Transverse colon (tissue), 4 donors: ENCODE measurements at regions not wholly inside any gene's neighbourhood (a gene's known extent, or its start where the extent isn't known, plus 50 kb on each side); places are given as distances from the start of the nearest gene placed in this dataset.

Experiments used
- DNase-seq: peaks from one replicate; pipeline ENCODE4 v3.0.0-alpha.2; 2019
- H3K27ac ChIP-seq, 4 donors: fragments of 200-600 bp; sonication (generic); 2 replicates each; pipeline ENCODE4 v1.5.1; 2016 to 2018; ENCODE audit warnings: inconsistent platforms in 4 of 4
- H3K27me3 ChIP-seq: fragments of 200-600 bp; sonication (generic); 2 replicates; pipeline ENCODE4 v1.5.1; 2017; ENCODE audit warnings: inconsistent platforms
- H3K36me3 ChIP-seq, 4 donors: fragments of 200-600 bp; sonication (generic); 2 replicates each; pipeline ENCODE4 v1.5.1; 2017 to 2019; ENCODE audit warnings: inconsistent platforms in 4 of 4
- H3K4me1 ChIP-seq, 4 donors: fragments of 200-600 bp; sonication (generic); 2 replicates each; pipeline ENCODE4 v1.5.1; 2017 to 2020; ENCODE audit warnings: inconsistent platforms in 4 of 4
- H3K4me3 ChIP-seq, 4 donors: fragments of 200-600 bp; sonication (generic); 1 replicate in 1 of 4; 2 replicates in 3 of 4; pipeline versions ENCODE4 v1.5.1 to v1.6.1; 2017 to 2019; ENCODE audit warnings: inconsistent platforms in 4 of 4
- H3K9me3 ChIP-seq, 2 donors: fragments of 200-600 bp; sonication (generic); 2 replicates each; pipeline ENCODE4 v1.5.1; 2017 to 2019; ENCODE audit warnings: inconsistent platforms in 2 of 2
- CTCF ChIP-seq, 5 experiments: fragments of 200-600 bp in 3 of 5; fragments of 450-650 bp in 2 of 5; sonication (generic) in 3 of 5; IDR thresholded peaks; 1 replicate in 2 of 5; 2 replicates in 3 of 5; pipeline ENCODE4 v1.5.1; 2016 to 2017; ENCODE audit warnings: antibody characterized with exemption in 5 of 5, inconsistent platforms in 3 of 5, mild to moderate bottlenecking in 2 of 5, moderate library complexity in 1 of 5
- EP300 ChIP-seq: sonication (generic); formaldehyde crosslinking; IDR thresholded peaks from one replicate; pipeline ENCODE4 v1.6.1; 2017; ENCODE audit warnings: antibody characterized with exemption, low read depth
- POLR2A ChIP-seq: fragments of 450-650 bp; IDR thresholded peaks from one replicate; pipeline ENCODE4 v1.6.1; 2016; ENCODE audit warnings: antibody characterized with exemption, mild to moderate bottlenecking, moderate library complexity
- POLR2AphosphoS5 ChIP-seq, 3 donors: sonication (generic); formaldehyde crosslinking; IDR thresholded peaks; one replicate each; pipeline ENCODE4 v1.6.1; 2016; ENCODE audit warnings: antibody characterized with exemption in 3 of 3
- WGBS, 2 donors: methylation state at CpG; one replicate each; pipeline ENCODE4 v1.1.5; 2018; ENCODE audit warnings: low coverage in 1 of 2; 5-methylcytosine and 5-hydroxymethylcytosine counted together
- in situ Hi-C, 4 donors: fragments of 200-750 bp; cut with MboI; loops; one replicate each; pipeline versions ENCODE4 v1.15.0 to v1.15.1; 2017; ENCODE audit warnings: low sequenced_read_pairs in 3 of 4, low pct_ligation_motif_present in 1 of 4, low pct_unique_long_range_greater_than_20kb in 1 of 4
- intact Hi-C: fragments of 100-400 bp; cut with DNase I; formaldehyde crosslinking; loops from one replicate; pipeline ENCODE4 v1.15.1; 2023; ENCODE audit warnings: low total_unique reads

DNA sequence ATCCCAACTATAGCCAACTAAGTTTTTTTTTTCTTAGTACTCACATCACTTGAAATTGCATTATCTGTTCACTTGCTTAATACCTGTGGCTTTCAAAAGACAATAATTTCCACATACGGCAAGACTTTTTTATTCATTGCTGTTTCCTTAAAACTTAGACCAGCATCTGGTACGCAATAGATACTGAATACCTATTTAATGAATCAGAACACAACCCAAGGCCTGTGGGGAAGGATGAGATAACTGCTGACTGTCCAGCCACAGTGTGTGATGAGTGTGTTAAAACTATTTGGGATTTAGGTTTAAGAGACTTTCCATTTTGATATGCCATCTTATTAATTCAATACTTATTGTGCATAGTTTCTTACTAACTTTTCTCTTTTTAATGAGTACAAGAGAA is 988.7 kb downstream of the NTRK3 start:
- H3K4me1 ChIP-seq = no peaks in the 10 kb centered on the region
- TF ChIP-seq EP300 (no peak), POLR2AphosphoS5 (IDR thresholded peaks at IDR 0.05) (no peak), CTCF (IDR thresholded peaks at IDR 0.05) (no peak), POLR2A (no peak)
- in situ Hi-C loops = no loop called here

GRCh38 chr15:87263871-87264270 is 992.7 kb downstream of the NTRK3 start:
- Histone ChIP-seq H3K9me3 (peaks cover 0 to 7% of the 10 kb centered on the region in 2 donors), H3K4me3 (no peak overlapping the region), H3K4me1 (no peaks in the 10 kb centered on the region), H3K36me3 (no peaks in the 10 kb centered on the region), H3K27me3 (no peaks in the 10 kb centered on the region), H3K27ac (no peak overlapping the region)
- no peak for DNase-seq
- 25 to 51% methylated on average over 2 of the region's 2 CpGs for WGBS, 2 donors
- in situ Hi-C loops (no loop called here), intact Hi-C loops (no loop called here)
- TF ChIP-seq POLR2AphosphoS5 (IDR thresholded peaks at IDR 0.05) (no peak), EP300 (no peak), POLR2A (no peak)

More for the DNA sequence above, 988.7 kb downstream of the NTRK3 start:
- H3K9me3 ChIP-seq = peaks cover 0 to 3% of the 10 kb centered on the region in 2 donors
- intact Hi-C loops = no loop called here
- no peak for DNase-seq
- H3K27me3 ChIP-seq = no peaks in the 10 kb centered on the region
- WGBS, 2 donors = 66% methylated on average over 2 of the region's 2 CpGs; no CpG with 5 or more reads in 1 of the 2 donors
- no peak overlapping the region for H3K27ac ChIP-seq
- H3K4me3 ChIP-seq = no peak overlapping the region
- no peaks in the 10 kb centered on the region for H3K36me3 ChIP-seq

GRCh38 chr15:87263296-87263695 is 993.2 kb downstream of the NTRK3 start:
- DNase-seq = no peak
- Histone ChIP-seq H3K27me3 (no peaks in the 10 kb centered on the region), H3K9me3 (peaks cover 0 to 7% of the 10 kb centered on the region in 2 donors), H3K4me1 (no peaks in the 10 kb centered on the region), H3K27ac (no peak overlapping the region), H3K4me3 (no peak overlapping the region), H3K36me3 (no peaks in the 10 kb centered on the region)
- TF ChIP-seq POLR2A (no peak), EP300 (no peak), POLR2AphosphoS5 (IDR thresholded peaks at IDR 0.05) (no peak), CTCF (IDR thresholded peaks at IDR 0.05) (no peak)
- intact Hi-C loops (no loop called here), in situ Hi-C loops (no loop called here)

DNA sequence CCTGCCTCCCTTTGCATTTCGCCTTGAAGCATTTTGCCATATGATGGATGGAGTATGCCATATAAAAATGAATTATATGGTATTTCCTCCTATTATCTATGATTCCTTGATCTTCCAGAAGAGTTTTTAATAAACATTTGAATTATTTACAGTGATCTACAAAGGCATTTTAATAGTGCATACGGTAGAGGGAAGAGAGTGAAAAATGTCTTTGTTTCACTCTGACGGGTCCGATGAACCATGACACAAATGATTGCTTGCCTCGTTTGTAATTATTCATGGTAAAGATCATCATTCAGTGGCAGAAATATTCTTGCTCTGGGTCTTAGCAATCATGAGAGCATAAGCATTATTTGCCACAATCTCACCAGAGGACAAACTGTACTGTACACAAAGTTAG is 1010.9 kb downstream of the NTRK3 start:
- Histone ChIP-seq H3K36me3 (no peaks in the 10 kb centered on the region), H3K27me3 (no peaks in the 10 kb centered on the region), H3K4me3 (no peak overlapping the region), H3K4me1 (no peaks in the 10 kb centered on the region), H3K9me3 (no peaks in the 10 kb centered on the region), H3K27ac (no peak overlapping the region)
- in situ Hi-C loops = no loop called here
- TF ChIP-seq POLR2AphosphoS5 (IDR thresholded peaks at IDR 0.05) (no peak), EP300 (no peak), CTCF (IDR thresholded peaks at IDR 0.05) (no peak), POLR2A (no peak)
- intact Hi-C loops = no loop called here
- WGBS, 2 donors = 76 to 80% methylated on average over 5 of the region's 5 CpGs
- DNase-seq = no peak

- Histone ChIP-seq H3K4me3 (no peak overlapping the region), H3K4me1 (no peaks in the 10 kb centered on the region), H3K36me3 (no peaks in the 10 kb centered on the region), H3K27me3 (no peaks in the 10 kb centered on the region), H3K27ac (no peak overlapping the region), H3K9me3 (no peaks in the 10 kb centered on the region)
- DNase-seq = no peak
- in situ Hi-C loops = no loop called here
- TF ChIP-seq EP300 (no peak), POLR2AphosphoS5 (IDR thresholded peaks at IDR 0.05) (no peak)
- intact Hi-C loops = no loop called here
These were observed 1013.1 kb downstream of the NTRK3 start for GRCh38 chr15:87243474-87243873.
